ENCODE measurements at regions not wholly inside any gene's neighbourhood (a gene's known extent, or its start where the extent isn't known, plus 50 kb on each side); places are given as distances from the start of the nearest gene placed in this dataset.

GRCh38 chr6:170080169-170080827 is 210.6 kb downstream of the DLL1 start:
- ATAC-seq (replicated peaks; ENCODE audit: extremely low read depth, poor library complexity, severe bottlenecking) (no peak), DNase-seq (ENCODE audit: low spot score in 2 of 2) (no peak)
- Mint-ChIP-seq H3K4me1 (peaks cover 6% of the 10 kb centered on the region), H3K27ac (ENCODE audit: low read depth) (no peak overlapping the region), H3K36me3 (ENCODE audit: insufficient read depth) (no peaks in the 10 kb centered on the region), H3K4me3 (no peak overlapping the region), H3K27me3 (no peaks in the 10 kb centered on the region), H3K9me3 (no peaks in the 10 kb centered on the region)

GRCh38 chr6:170076466-170077165 is 214.3 kb downstream of the DLL1 start:
- Mint-ChIP-seq H3K9me3 (no peaks in the 10 kb centered on the region), H3K36me3 (ENCODE audit: insufficient read depth) (no peaks in the 10 kb centered on the region), H3K27me3 (peaks cover 27% of the 10 kb centered on the region), H3K4me1 (no peaks in the 10 kb centered on the region), H3K4me3 (no peak overlapping the region), H3K27ac (ENCODE audit: low read depth) (no peak overlapping the region)
- no peak for ATAC-seq (replicated peaks; ENCODE audit: extremely low read depth, poor library complexity, severe bottlenecking)
- no peak for DNase-seq (ENCODE audit: low spot score in 2 of 2)

GRCh38 chr6:170075659-170076223 is 215.1 kb downstream of the DLL1 start:
- no peak for ATAC-seq (replicated peaks; ENCODE audit: extremely low read depth, poor library complexity, severe bottlenecking)

GRCh38 chr6:170074907-170075306 is 216.0 kb downstream of the DLL1 start:
- no peak for ATAC-seq (replicated peaks; ENCODE audit: extremely low read depth, poor library complexity, severe bottlenecking)
- no peaks in the 10 kb centered on the region for H3K4me1 Mint-ChIP-seq
- peaks cover 43% of the 10 kb centered on the region for H3K27me3 Mint-ChIP-seq
- no peak overlapping the region for H3K27ac Mint-ChIP-seq (ENCODE audit: low read depth)
- no peaks in the 10 kb centered on the region for H3K36me3 Mint-ChIP-seq (ENCODE audit: insufficient read depth)
- peaks cover 6% of the 10 kb centered on the region for H3K9me3 Mint-ChIP-seq
- no peak for DNase-seq (ENCODE audit: low spot score in 2 of 2)
- no peak overlapping the region for H3K4me3 Mint-ChIP-seq

More at GRCh38 chr6:170075659-170076223, 215.1 kb downstream of the DLL1 start:
- no peaks in the 10 kb centered on the region for H3K36me3 Mint-ChIP-seq (ENCODE audit: insufficient read depth)
- peaks cover 35% of the 10 kb centered on the region for H3K27me3 Mint-ChIP-seq
- no peak overlapping the region for H3K4me3 Mint-ChIP-seq
- H3K4me1 Mint-ChIP-seq: no peaks in the 10 kb centered on the region
- no peaks in the 10 kb centered on the region for H3K9me3 Mint-ChIP-seq
- DNase-seq (ENCODE audit: low spot score in 2 of 2): no peak
- H3K27ac Mint-ChIP-seq (ENCODE audit: low read depth): no peak overlapping the region

- DNase-seq (ENCODE audit: low spot score in 2 of 2) (no peak), ATAC-seq (replicated peaks; ENCODE audit: extremely low read depth, poor library complexity, severe bottlenecking) (no peak)
- Mint-ChIP-seq H3K4me3 (no peak overlapping the region), H3K27me3 (peaks cover 43% of the 10 kb centered on the region), H3K9me3 (peaks cover 6% of the 10 kb centered on the region), H3K27ac (ENCODE audit: low read depth) (no peak overlapping the region), H3K4me1 (no peaks in the 10 kb centered on the region), H3K36me3 (ENCODE audit: insufficient read depth) (no peaks in the 10 kb centered on the region)
Measured at GRCh38 chr6:170074435-170074834, 216.4 kb downstream of the DLL1 start.

- Mint-ChIP-seq H3K27ac (ENCODE audit: low read depth) (no peak overlapping the region), H3K4me3 (no peak overlapping the region), H3K4me1 (no peaks in the 10 kb centered on the region), H3K9me3 (peaks cover 10% of the 10 kb centered on the region), H3K36me3 (ENCODE audit: insufficient read depth) (no peaks in the 10 kb centered on the region), H3K27me3 (peaks cover 43% of the 10 kb centered on the region)
- ATAC-seq (replicated peaks; ENCODE audit: extremely low read depth, poor library complexity, severe bottlenecking): no peak
- DNase-seq (ENCODE audit: low spot score in 2 of 2): no peak
Measured at GRCh38 chr6:170073846-170074245, 217.0 kb downstream of the DLL1 start.

- Mint-ChIP-seq H3K27ac (ENCODE audit: low read depth) (no peak overlapping the region), H3K36me3 (ENCODE audit: insufficient read depth) (no peaks in the 10 kb centered on the region), H3K4me1 (no peaks in the 10 kb centered on the region), H3K4me3 (no peak overlapping the region), H3K27me3 (peaks cover 48% of the 10 kb centered on the region), H3K9me3 (peaks cover 10% of the 10 kb centered on the region)
- ATAC-seq (replicated peaks; ENCODE audit: extremely low read depth, poor library complexity, severe bottlenecking) (no peak), DNase-seq (ENCODE audit: low spot score in 2 of 2) (no peak)
Measured at GRCh38 chr6:170072246-170072645, 218.6 kb downstream of the DLL1 start.

- Mint-ChIP-seq H3K9me3 (peaks cover 10% of the 10 kb centered on the region), H3K4me3 (no peak overlapping the region)
Measured at GRCh38 chr6:170069611-170070010, 221.3 kb downstream of the DLL1 start.

GRCh38 chr6:170068496-170068895 is 222.4 kb downstream of the DLL1 start:
- DNase-seq (ENCODE audit: low spot score in 2 of 2): no peak
- ATAC-seq (replicated peaks; ENCODE audit: extremely low read depth, poor library complexity, severe bottlenecking): no peak
- Mint-ChIP-seq H3K36me3 (ENCODE audit: insufficient read depth) (no peaks in the 10 kb centered on the region), H3K4me3 (no peak overlapping the region), H3K9me3 (peaks cover 10% of the 10 kb centered on the region), H3K27ac (ENCODE audit: low read depth) (no peak overlapping the region), H3K4me1 (no peaks in the 10 kb centered on the region), H3K27me3 (peaks cover 48% of the 10 kb centered on the region)

More at GRCh38 chr6:170069611-170070010, 221.3 kb downstream of the DLL1 start:
- ATAC-seq (replicated peaks; ENCODE audit: extremely low read depth, poor library complexity, severe bottlenecking) (no peak), DNase-seq (ENCODE audit: low spot score in 2 of 2) (no peak)
- H3K27ac Mint-ChIP-seq (ENCODE audit: low read depth): no peak overlapping the region
- H3K4me1 Mint-ChIP-seq: no peaks in the 10 kb centered on the region
- no peaks in the 10 kb centered on the region for H3K36me3 Mint-ChIP-seq (ENCODE audit: insufficient read depth)
- peaks cover 56% of the 10 kb centered on the region for H3K27me3 Mint-ChIP-seq

GRCh38 chr6:170067923-170068360 is 222.9 kb downstream of the DLL1 start:
- peaks cover 43% of the 10 kb centered on the region for H3K27me3 Mint-ChIP-seq
- H3K4me3 Mint-ChIP-seq: no peak overlapping the region
- peaks cover 10% of the 10 kb centered on the region for H3K9me3 Mint-ChIP-seq
- DNase-seq (ENCODE audit: low spot score in 2 of 2) (no peak), ATAC-seq (replicated peaks; ENCODE audit: extremely low read depth, poor library complexity, severe bottlenecking) (no peak)
- no peaks in the 10 kb centered on the region for H3K4me1 Mint-ChIP-seq
- no peak overlapping the region for H3K27ac Mint-ChIP-seq (ENCODE audit: low read depth)
- H3K36me3 Mint-ChIP-seq (ENCODE audit: insufficient read depth): no peaks in the 10 kb centered on the region

GRCh38 chr6:170067181-170067641 is 223.7 kb downstream of the DLL1 start:
- Mint-ChIP-seq H3K9me3 (peaks cover 10% of the 10 kb centered on the region), H3K27ac (ENCODE audit: low read depth) (no peak overlapping the region), H3K27me3 (peaks cover 36% of the 10 kb centered on the region), H3K36me3 (ENCODE audit: insufficient read depth) (no peaks in the 10 kb centered on the region), H3K4me3 (no peak overlapping the region), H3K4me1 (no peaks in the 10 kb centered on the region)
- no peak for ATAC-seq (replicated peaks; ENCODE audit: extremely low read depth, poor library complexity, severe bottlenecking)
- DNase-seq (ENCODE audit: low spot score in 2 of 2): no peak

- DNase-seq (ENCODE audit: low spot score in 2 of 2): no peak
- H3K27me3 Mint-ChIP-seq: peaks cover 30% of the 10 kb centered on the region
- H3K27ac Mint-ChIP-seq (ENCODE audit: low read depth): no peak overlapping the region
- H3K36me3 Mint-ChIP-seq (ENCODE audit: insufficient read depth): no peaks in the 10 kb centered on the region
- no peaks in the 10 kb centered on the region for H3K4me1 Mint-ChIP-seq
- peaks cover 10% of the 10 kb centered on the region for H3K9me3 Mint-ChIP-seq
- no peak overlapping the region for H3K4me3 Mint-ChIP-seq
- ATAC-seq (replicated peaks; ENCODE audit: extremely low read depth, poor library complexity, severe bottlenecking): no peak
Measured at GRCh38 chr6:170066679-170067078, 224.2 kb downstream of the DLL1 start.
